ENCODE measurements at regions not wholly inside any gene's neighbourhood (a gene's known extent, or its start where the extent isn't known, plus 50 kb on each side); places are given as distances from the start of the nearest gene placed in this dataset.

GRCh38 chr16:49970797-49971431 is 54.1 kb upstream of the CNEP1R1 start:
- Histone ChIP-seq H3K36me3 (ENCODE audit: control insufficient read depth, insufficient read depth, low read length) (no peaks in the 10 kb centered on the region), H3K79me2 (ENCODE audit: control insufficient read depth, insufficient read depth, low read length) (no peaks in the 10 kb centered on the region), H3K27me3 (ENCODE audit: control insufficient read depth, insufficient read depth, low read length) (peaks cover 7% of the 10 kb centered on the region), H3K9me3 (ENCODE audit: control insufficient read depth, insufficient read depth, low read depth, low read length) (no peaks in the 10 kb centered on the region), H2AFZ (ENCODE audit: low read length) (no peak overlapping the region), H4K20me1 (ENCODE audit: control insufficient read depth, extremely low read depth, insufficient read depth, low read length) (no peaks in the 10 kb centered on the region), H3K9ac (ENCODE audit: insufficient read depth, low read length) (no peak overlapping the region), H3K27ac (ENCODE audit: insufficient read depth, low read length) (no peak overlapping the region), H3K4me3 (replicated peaks in 1 of 4; ENCODE audit: control extremely low read depth in 1 of 4, insufficient read depth in 1 of 4, low read depth in 3 of 4, low read length in 4 of 4) (no peak overlapping the region), H3K4me2 (ENCODE audit: extremely low read depth, insufficient read depth, low read length) (no peak overlapping the region), H3K4me1 (ENCODE audit: control insufficient read depth, extremely low read depth, insufficient read depth, low read length) (no peaks in the 10 kb centered on the region)
- TF ChIP-seq CTCF (conservative IDR thresholded peaks at IDR 0.05 in 1 of 2, IDR thresholded peaks at IDR 0.05 in 1 of 2; ENCODE audit: low read depth in 1 of 2, low read length in 2 of 2) = no peak
- DNase-seq (ENCODE audit: low read depth in 2 of 2) = no peak

GRCh38 chr16:49972280-49972679 is 52.7 kb upstream of the CNEP1R1 start:
- Histone ChIP-seq H3K9ac (ENCODE audit: insufficient read depth, low read length) (no peak overlapping the region), H3K4me2 (ENCODE audit: extremely low read depth, insufficient read depth, low read length) (no peak overlapping the region), H3K4me3 (replicated peaks in 1 of 4; ENCODE audit: control extremely low read depth in 1 of 4, insufficient read depth in 1 of 4, low read depth in 3 of 4, low read length in 4 of 4) (no peak overlapping the region), H3K36me3 (ENCODE audit: control insufficient read depth, insufficient read depth, low read length) (no peaks in the 10 kb centered on the region), H2AFZ (ENCODE audit: low read length) (no peak overlapping the region), H3K27ac (ENCODE audit: insufficient read depth, low read length) (no peak overlapping the region), H3K4me1 (ENCODE audit: control insufficient read depth, extremely low read depth, insufficient read depth, low read length) (no peaks in the 10 kb centered on the region), H4K20me1 (ENCODE audit: control insufficient read depth, extremely low read depth, insufficient read depth, low read length) (no peaks in the 10 kb centered on the region), H3K79me2 (ENCODE audit: control insufficient read depth, insufficient read depth, low read length) (no peaks in the 10 kb centered on the region), H3K9me3 (ENCODE audit: control insufficient read depth, insufficient read depth, low read depth, low read length) (no peaks in the 10 kb centered on the region), H3K27me3 (ENCODE audit: control insufficient read depth, insufficient read depth, low read length) (peaks cover 7% of the 10 kb centered on the region)
- TF ChIP-seq EZH2 (IDR thresholded peaks at IDR 0.05; ENCODE audit: low read length, missing control alignments) (no peak), CTCF (conservative IDR thresholded peaks at IDR 0.05 in 1 of 2, IDR thresholded peaks at IDR 0.05 in 1 of 2; ENCODE audit: low read depth in 1 of 2, low read length in 2 of 2) (no peak)
- no peak for DNase-seq (ENCODE audit: low read depth in 2 of 2)

GRCh38 chr16:49972961-49973360 is 52.1 kb upstream of the CNEP1R1 start:
- Histone ChIP-seq H2AFZ (ENCODE audit: low read length) (no peak overlapping the region), H4K20me1 (ENCODE audit: control insufficient read depth, extremely low read depth, insufficient read depth, low read length) (no peaks in the 10 kb centered on the region), H3K36me3 (ENCODE audit: control insufficient read depth, insufficient read depth, low read length) (no peaks in the 10 kb centered on the region), H3K9me3 (ENCODE audit: control insufficient read depth, insufficient read depth, low read depth, low read length) (no peaks in the 10 kb centered on the region), H3K4me2 (ENCODE audit: extremely low read depth, insufficient read depth, low read length) (no peak overlapping the region), H3K4me1 (ENCODE audit: control insufficient read depth, extremely low read depth, insufficient read depth, low read length) (no peaks in the 10 kb centered on the region), H3K4me3 (replicated peaks in 1 of 4; ENCODE audit: control extremely low read depth in 1 of 4, insufficient read depth in 1 of 4, low read depth in 3 of 4, low read length in 4 of 4) (no peak overlapping the region), H3K27ac (ENCODE audit: insufficient read depth, low read length) (no peak overlapping the region), H3K27me3 (ENCODE audit: control insufficient read depth, insufficient read depth, low read length) (peaks cover 7% of the 10 kb centered on the region), H3K9ac (ENCODE audit: insufficient read depth, low read length) (no peak overlapping the region), H3K79me2 (ENCODE audit: control insufficient read depth, insufficient read depth, low read length) (no peaks in the 10 kb centered on the region)
- no peak for TF ChIP-seq EZH2 (IDR thresholded peaks at IDR 0.05; ENCODE audit: low read length, missing control alignments)
- TF ChIP-seq CTCF (conservative IDR thresholded peaks at IDR 0.05 in 1 of 2, IDR thresholded peaks at IDR 0.05 in 1 of 2; ENCODE audit: low read depth in 1 of 2, low read length in 2 of 2) = no peak
- DNase-seq (ENCODE audit: low read depth in 2 of 2) = no peak

Measured in fibroblast of lung (primary cell).